OCI-LY1 (cell line): ENCODE measurements at regions not wholly inside any gene's neighbourhood (a gene's known extent, or its start where the extent isn't known, plus 50 kb on each side); places are given as distances from the start of the nearest gene placed in this dataset.

Experiments
- H2AFZ ChIP-seq: fragments of 200-600 bp; sonication (generic), shearing (Covaris generic); 2 replicates; pipeline ENCODE4 v1.6.0; 2014; ENCODE audit warnings: antibody characterized with exemption, mild to moderate bottlenecking, low read length
- H3F3A ChIP-seq: fragments of 200-600 bp; sonication (generic), shearing (Covaris generic); 2 replicates; pipeline ENCODE4 v1.6.0; 2014; ENCODE audit warnings: mild to moderate bottlenecking, antibody characterized with exemption, low read length, moderate library complexity; ENCODE audit not compliant: insufficient read depth
- H3K27ac ChIP-seq: fragments of 200-600 bp; sonication (generic); 2 replicates; pipeline ENCODE4 v1.5.1; 2014; ENCODE audit warnings: low read length, mixed run types, mild to moderate bottlenecking, low read depth; ENCODE audit not compliant: poor library complexity, severe bottlenecking
- H3K27me3 ChIP-seq: fragments of 200-600 bp; sonication (generic); 2 replicates; pipeline ENCODE4 v1.6.0; 2014; ENCODE audit warnings: antibody characterized with exemption, mild to moderate bottlenecking, low read length, moderate library complexity; ENCODE audit not compliant: insufficient read depth
- H3K36me3 ChIP-seq: fragments of 200-600 bp; sonication (generic); 2 replicates; pipeline ENCODE4 v1.6.1; 2014; ENCODE audit warnings: mild to moderate bottlenecking, antibody characterized with exemption, low read length, moderate library complexity, mixed read lengths; ENCODE audit not compliant: insufficient read depth
- H3K4me1 ChIP-seq: fragments of 200-600 bp; sonication (generic); 2 replicates; pipeline ENCODE4 v1.5.1; 2014; ENCODE audit warnings: mild to moderate bottlenecking, low read length, moderate library complexity; ENCODE audit not compliant: insufficient read depth, severe bottlenecking
- H3K4me2 ChIP-seq: fragments of 200-600 bp; sonication (generic), shearing (Covaris generic); 2 replicates; pipeline ENCODE4 v1.6.1; 2014; ENCODE audit warnings: low read length
- H3K4me3 ChIP-seq: fragments of 200-600 bp; sonication (generic); 2 replicates; pipeline ENCODE4 v1.5.1; 2014; ENCODE audit warnings: low read length, low read depth, mild to moderate bottlenecking, mixed read lengths; ENCODE audit not compliant: poor library complexity, severe bottlenecking
- H3K79me2 ChIP-seq: fragments of 200-600 bp; shearing (Covaris generic); 2 replicates; pipeline ENCODE4 v1.6.1; 2016; ENCODE audit warnings: mixed run types, low read length, mixed read lengths; ENCODE audit not compliant: insufficient read depth
- H3K9ac ChIP-seq: fragments of 200-600 bp; sonication (generic), shearing (Covaris generic); 2 replicates; pipeline ENCODE4 v1.6.1; 2014; ENCODE audit warnings: mild to moderate bottlenecking, low read length, mixed read lengths
- H3K9me2 ChIP-seq: fragments of 200-600 bp; sonication (generic), shearing (Covaris generic); 2 replicates; pipeline ENCODE4 v1.6.1; 2014; ENCODE audit warnings: low read depth, mild to moderate bottlenecking, low read length, mixed read lengths
- H3K9me3 ChIP-seq: fragments of 200-600 bp; shearing (Covaris generic); 2 replicates; pipeline ENCODE4 v1.6.1; 2014; ENCODE audit warnings: low read length, mixed read lengths
- H4K20me1 ChIP-seq: fragments of 200-600 bp; sonication (generic), shearing (Covaris generic); 2 replicates; pipeline ENCODE4 v1.6.0; 2016; ENCODE audit warnings: mild to moderate bottlenecking, low read length; ENCODE audit not compliant: insufficient read depth
- EZH2 ChIP-seq: fragments of 200-600 bp; sonication (generic), shearing (Covaris generic); IDR thresholded peaks from 2 replicates; pipeline ENCODE4 v1.8.0; 2017; ENCODE audit warnings: borderline replicate concordance, mixed run types, mild to moderate bottlenecking, antibody characterized with exemption, low read length, moderate library complexity, mixed read lengths
- TF ChIP-seq, protein P1 (sequence below): fragments of 200-600 bp; sonication (generic), shearing (Covaris generic); IDR thresholded peaks from 2 replicates; pipeline ENCODE4 v1.5.1; 2017; ENCODE audit warnings: mild to moderate bottlenecking, antibody characterized with exemption, low read length, moderate library complexity, mixed read lengths

DNA sequence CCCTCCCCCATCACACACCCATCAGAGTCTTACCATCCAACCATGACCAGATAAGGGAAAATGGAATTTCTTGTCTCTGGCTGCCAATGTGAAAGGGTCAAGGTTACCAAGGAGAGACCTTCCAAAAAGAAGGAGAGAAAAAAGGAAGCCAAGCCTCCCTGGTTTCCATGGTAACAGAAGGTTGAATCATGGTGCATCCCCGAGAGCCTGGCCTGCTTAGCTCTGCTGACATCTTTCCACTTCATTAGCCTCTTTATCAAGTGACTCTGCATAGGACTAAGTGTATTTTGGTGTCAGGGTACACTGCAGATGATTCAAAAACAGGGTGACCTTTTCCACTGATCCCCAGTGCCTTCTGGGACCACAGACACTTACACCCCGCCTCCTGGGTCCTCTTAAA lies 225.7 kb upstream of the PPP2R3A start:
- Histone ChIP-seq H4K20me1 (no peaks in the 10 kb centered on the region), H3K9me3 (peaks cover 5% of the 10 kb centered on the region), H2AFZ (no peak overlapping the region), H3K27ac (no peak overlapping the region), H3K27me3 (no peaks in the 10 kb centered on the region), H3K4me2 (no peak overlapping the region), H3K9ac (no peak overlapping the region), H3K79me2 (no peaks in the 10 kb centered on the region), H3K36me3 (no peaks in the 10 kb centered on the region), H3K4me1 (no peaks in the 10 kb centered on the region), H3K4me3 (no peak overlapping the region), H3K9me2 (no peaks in the 10 kb centered on the region), H3F3A (no peaks in the 10 kb centered on the region)
- no peak for TF ChIP-seq EZH2
- TF ChIP-seq, protein P1, sequence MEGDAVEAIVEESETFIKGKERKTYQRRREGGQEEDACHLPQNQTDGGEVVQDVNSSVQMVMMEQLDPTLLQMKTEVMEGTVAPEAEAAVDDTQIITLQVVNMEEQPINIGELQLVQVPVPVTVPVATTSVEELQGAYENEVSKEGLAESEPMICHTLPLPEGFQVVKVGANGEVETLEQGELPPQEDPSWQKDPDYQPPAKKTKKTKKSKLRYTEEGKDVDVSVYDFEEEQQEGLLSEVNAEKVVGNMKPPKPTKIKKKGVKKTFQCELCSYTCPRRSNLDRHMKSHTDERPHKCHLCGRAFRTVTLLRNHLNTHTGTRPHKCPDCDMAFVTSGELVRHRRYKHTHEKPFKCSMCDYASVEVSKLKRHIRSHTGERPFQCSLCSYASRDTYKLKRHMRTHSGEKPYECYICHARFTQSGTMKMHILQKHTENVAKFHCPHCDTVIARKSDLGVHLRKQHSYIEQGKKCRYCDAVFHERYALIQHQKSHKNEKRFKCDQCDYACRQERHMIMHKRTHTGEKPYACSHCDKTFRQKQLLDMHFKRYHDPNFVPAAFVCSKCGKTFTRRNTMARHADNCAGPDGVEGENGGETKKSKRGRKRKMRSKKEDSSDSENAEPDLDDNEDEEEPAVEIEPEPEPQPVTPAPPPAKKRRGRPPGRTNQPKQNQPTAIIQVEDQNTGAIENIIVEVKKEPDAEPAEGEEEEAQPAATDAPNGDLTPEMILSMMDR: no peak

DNA sequence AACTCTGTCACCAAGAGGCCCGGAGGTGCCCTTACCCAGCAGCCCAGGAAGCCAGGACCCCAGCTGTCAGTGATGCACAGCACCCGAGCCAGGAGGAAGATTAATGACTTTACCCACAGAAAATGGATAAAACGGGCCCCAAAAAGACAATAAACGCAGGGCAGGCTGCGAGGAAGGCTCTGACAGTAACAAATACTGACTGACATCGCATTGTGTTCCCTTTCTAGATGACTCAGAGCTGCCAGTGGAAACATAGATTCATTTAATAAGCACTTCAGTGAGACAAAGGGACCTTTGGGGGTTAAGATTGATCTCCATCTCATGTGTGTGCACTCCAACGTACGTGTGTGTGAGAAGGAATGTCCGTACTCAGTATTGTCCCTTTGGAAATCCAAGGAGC lies 225.3 kb upstream of the PPP2R3A start:
- Histone ChIP-seq H3K9me2 (no peaks in the 10 kb centered on the region), H3K36me3 (no peaks in the 10 kb centered on the region), H3K27me3 (no peaks in the 10 kb centered on the region), H3F3A (no peaks in the 10 kb centered on the region), H3K4me1 (no peaks in the 10 kb centered on the region), H3K27ac (no peak overlapping the region), H3K4me3 (no peak overlapping the region), H2AFZ (no peak overlapping the region), H3K79me2 (no peaks in the 10 kb centered on the region), H3K9ac (no peak overlapping the region), H3K9me3 (peaks cover 5% of the 10 kb centered on the region), H3K4me2 (no peak overlapping the region), H4K20me1 (no peaks in the 10 kb centered on the region)
- TF ChIP-seq, protein P1: no peak
- TF ChIP-seq EZH2: no peak

DNA sequence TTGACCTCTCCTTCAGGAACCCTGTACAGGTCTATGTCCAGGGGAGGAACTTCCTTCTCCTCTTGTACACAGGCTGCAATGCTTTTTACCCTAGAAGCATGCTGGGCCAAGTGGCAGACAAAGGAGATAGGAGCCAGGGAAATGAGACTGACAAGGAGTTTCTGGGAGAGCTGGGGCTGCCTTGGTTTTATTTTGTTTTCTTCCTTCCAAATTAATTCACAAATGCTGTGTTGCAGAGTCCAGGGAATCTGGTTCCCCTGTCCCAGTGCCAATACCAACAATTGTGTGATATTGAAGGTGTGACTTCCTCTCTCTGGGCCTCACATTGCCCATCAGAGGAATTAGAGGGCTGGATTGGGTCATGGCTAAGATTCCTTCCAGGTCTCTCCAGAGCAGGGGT lies 224.8 kb upstream of the PPP2R3A start:
- H3F3A ChIP-seq: no peaks in the 10 kb centered on the region
- peaks cover 3% of the 10 kb centered on the region for H3K9me3 ChIP-seq
- no peaks in the 10 kb centered on the region for H4K20me1 ChIP-seq
- TF ChIP-seq, protein P1: no peak
- TF ChIP-seq EZH2: no peak
- no peaks in the 10 kb centered on the region for H3K36me3 ChIP-seq
- H3K27me3 ChIP-seq: no peaks in the 10 kb centered on the region
- H3K4me1 ChIP-seq: no peaks in the 10 kb centered on the region
- H3K9me2 ChIP-seq: no peaks in the 10 kb centered on the region
- no peak overlapping the region for H2AFZ ChIP-seq
- no peak overlapping the region for H3K27ac ChIP-seq
- H3K79me2 ChIP-seq: no peaks in the 10 kb centered on the region
- no peak overlapping the region for H3K4me3 ChIP-seq
- H3K4me2 ChIP-seq: no peak overlapping the region
- H3K9ac ChIP-seq: no peak overlapping the region
